ENCODE measurements at regions not wholly inside any gene's neighbourhood (a gene's known extent, or its start where the extent isn't known, plus 50 kb on each side); places are given as distances from the start of the nearest gene placed in this dataset.

- no peak overlapping the region for H2AFZ ChIP-seq (ENCODE audit: low read depth, low read length)
- H3K9me3 ChIP-seq (ENCODE audit: low read length) = no peaks in the 10 kb centered on the region
- H3K27ac ChIP-seq (ENCODE audit: low read length) = no peak overlapping the region
- H3K79me2 ChIP-seq (replicated peaks; ENCODE audit: insufficient read depth, low read length) = no peaks in the 10 kb centered on the region
- H3K4me2 ChIP-seq (ENCODE audit: low read length) = no peak overlapping the region
- TF ChIP-seq EZH2 (IDR thresholded peaks at IDR 0.05; ENCODE audit: borderline replicate concordance, insufficient read depth, low read length, poor library complexity, severe bottlenecking) (no peak), EP300 (conservative IDR thresholded peaks at IDR 0.05; ENCODE audit: poor library complexity, severe bottlenecking) (no peak), SMC3 (conservative IDR thresholded peaks at IDR 0.05; ENCODE audit: poor library complexity) (no peak), MXI1 (conservative IDR thresholded peaks at IDR 0.05; ENCODE audit: poor library complexity, severe bottlenecking) (no peak), RAD21 (conservative IDR thresholded peaks at IDR 0.05) (no peak), CTCF (IDR thresholded peaks at IDR 0.05; ENCODE audit: poor library complexity, severe bottlenecking) (no peak), POLR2AphosphoS5 (IDR thresholded peaks at IDR 0.05) (no peak), REST (IDR thresholded peaks at IDR 0.05; ENCODE audit: borderline replicate concordance) (no peak), TAF1 (IDR thresholded peaks at IDR 0.05; ENCODE audit: low read depth) (no peak)
- no peak overlapping the region for H3K9ac ChIP-seq (ENCODE audit: low read length)
- H3F3A ChIP-seq (ENCODE audit: insufficient read depth, low read length, poor library complexity, severe bottlenecking) = no peaks in the 10 kb centered on the region
- no peaks in the 10 kb centered on the region for H3K27me3 ChIP-seq (ENCODE audit: insufficient read depth, low read depth, low read length)
- no peaks in the 10 kb centered on the region for H3K36me3 ChIP-seq (ENCODE audit: insufficient read depth, low read length)
- H4K20me1 ChIP-seq (ENCODE audit: insufficient read depth) = no peaks in the 10 kb centered on the region
- H3K9me2 ChIP-seq (ENCODE audit: insufficient read depth, low read length) = no peaks in the 10 kb centered on the region
- no peak overlapping the region for H3K4me3 ChIP-seq (ENCODE audit: low read length)
Measured at GRCh38 chr2:118198268-118198667, 110.0 kb downstream of the INSIG2 start.

- no peaks in the 10 kb centered on the region for H3K9me3 ChIP-seq (ENCODE audit: low read length)
- no peaks in the 10 kb centered on the region for H3K36me3 ChIP-seq (ENCODE audit: insufficient read depth, low read length)
- H3K27me3 ChIP-seq (ENCODE audit: insufficient read depth, low read depth, low read length) = no peaks in the 10 kb centered on the region
- no peaks in the 10 kb centered on the region for H3K9me2 ChIP-seq (ENCODE audit: insufficient read depth, low read length)
- no peak for TF ChIP-seq MXI1 (conservative IDR thresholded peaks at IDR 0.05; ENCODE audit: poor library complexity, severe bottlenecking)
- no peak for TF ChIP-seq REST (IDR thresholded peaks at IDR 0.05; ENCODE audit: borderline replicate concordance)
- TF ChIP-seq TAF1 (IDR thresholded peaks at IDR 0.05; ENCODE audit: low read depth) = no peak
- TF ChIP-seq POLR2AphosphoS5 (IDR thresholded peaks at IDR 0.05) = no peak
- no peak for TF ChIP-seq RAD21 (conservative IDR thresholded peaks at IDR 0.05)
- TF ChIP-seq EZH2 (IDR thresholded peaks at IDR 0.05; ENCODE audit: borderline replicate concordance, insufficient read depth, low read length, poor library complexity, severe bottlenecking) = no peak
- no peak for TF ChIP-seq EP300 (conservative IDR thresholded peaks at IDR 0.05; ENCODE audit: poor library complexity, severe bottlenecking)
- no peak for TF ChIP-seq SMC3 (conservative IDR thresholded peaks at IDR 0.05; ENCODE audit: poor library complexity)
- TF ChIP-seq CTCF (IDR thresholded peaks at IDR 0.05; ENCODE audit: poor library complexity, severe bottlenecking) = no peak
- no peak overlapping the region for H3K27ac ChIP-seq (ENCODE audit: low read length)
- no peak overlapping the region for H3K4me2 ChIP-seq (ENCODE audit: low read length)
- H3K9ac ChIP-seq (ENCODE audit: low read length) = no peak overlapping the region
- H3F3A ChIP-seq (ENCODE audit: insufficient read depth, low read length, poor library complexity, severe bottlenecking) = no peaks in the 10 kb centered on the region
- no peak overlapping the region for H2AFZ ChIP-seq (ENCODE audit: low read depth, low read length)
- no peaks in the 10 kb centered on the region for H3K79me2 ChIP-seq (replicated peaks; ENCODE audit: insufficient read depth, low read length)
- no peaks in the 10 kb centered on the region for H4K20me1 ChIP-seq (ENCODE audit: insufficient read depth)
- no peak overlapping the region for H3K4me3 ChIP-seq (ENCODE audit: low read length)
Measured at GRCh38 chr2:118197011-118197675, 108.9 kb downstream of the INSIG2 start.
